Fibroblast of lung (primary cell): ENCODE measurements at regions not wholly inside any gene's neighbourhood (a gene's known extent, or its start where the extent isn't known, plus 50 kb on each side); places are given as distances from the start of the nearest gene placed in this dataset.

Experiments
- CTCF ChIP-seq, 2 donors: IDR thresholded peaks in 1 of 2; conservative IDR thresholded peaks in 1 of 2; 1 replicate in 1 of 2; 2 replicates in 1 of 2; pipeline ENCODE4 v1.5.1; 2011 to 2012; ENCODE audit warnings: low read length in 2 of 2, control low read depth in 1 of 2, inconsistent platforms in 1 of 2, low read depth in 1 of 2, mild to moderate bottlenecking in 1 of 2
- EZH2 ChIP-seq: IDR thresholded peaks from 2 replicates; pipeline ENCODE4 v1.5.1; 2012; ENCODE audit warnings: low read length, control low read depth, mild to moderate bottlenecking; ENCODE audit errors: missing control alignments

GRCh38 chr11:27281276-27281675, 81.7 kb downstream of the CCDC34 start:
- no peak for TF ChIP-seq CTCF (conservative IDR thresholded peaks at IDR 0.05 in 1 of 2, IDR thresholded peaks at IDR 0.05 in 1 of 2; ENCODE audit: low read depth in 1 of 2, low read length in 2 of 2)
- no peak for TF ChIP-seq EZH2
